GM21381 (cell line): ENCODE measurements at regions not wholly inside any gene's neighbourhood (a gene's known extent, or its start where the extent isn't known, plus 50 kb on each side); places are given as distances from the start of the nearest gene placed in this dataset.
A peak's percentile ranks its signal among the peaks of the same experiment; 100 is the strongest.
"Not testable (repeated sequence)": the region's sequence is repeated elsewhere in the genome, so short reads cannot be mapped to it uniquely, and the experiment has no call there.

Experiments used
- ATAC-seq: cut with Tn5 transposase; IDR thresholded peaks from one replicate; pipeline ENCODE4 v1.9.1; 2021; ENCODE audit warnings: mild to moderate bottlenecking, moderate library complexity; ENCODE audit not compliant: unreplicated experiment

DNA sequence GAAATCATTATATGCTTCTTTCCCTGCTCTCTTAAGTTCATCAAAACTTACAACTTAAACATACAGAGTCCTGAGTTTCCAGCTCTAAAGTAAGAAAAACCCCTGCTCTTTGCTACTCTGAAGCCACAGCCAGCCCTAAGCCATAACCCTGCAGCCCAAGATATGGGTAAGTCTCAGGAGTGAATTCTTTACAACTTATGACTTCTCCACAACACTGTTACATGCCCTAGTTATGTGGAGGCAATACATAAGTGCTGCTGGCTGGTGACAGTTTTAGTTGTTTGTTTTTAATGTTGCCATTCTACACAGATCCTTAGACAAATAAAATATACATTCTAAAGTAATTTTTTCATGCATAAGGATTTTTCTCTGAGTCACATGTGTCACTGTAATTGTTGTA, 100.2 kb downstream of the FBXO8 start:
- no peak for ATAC-seq

DNA sequence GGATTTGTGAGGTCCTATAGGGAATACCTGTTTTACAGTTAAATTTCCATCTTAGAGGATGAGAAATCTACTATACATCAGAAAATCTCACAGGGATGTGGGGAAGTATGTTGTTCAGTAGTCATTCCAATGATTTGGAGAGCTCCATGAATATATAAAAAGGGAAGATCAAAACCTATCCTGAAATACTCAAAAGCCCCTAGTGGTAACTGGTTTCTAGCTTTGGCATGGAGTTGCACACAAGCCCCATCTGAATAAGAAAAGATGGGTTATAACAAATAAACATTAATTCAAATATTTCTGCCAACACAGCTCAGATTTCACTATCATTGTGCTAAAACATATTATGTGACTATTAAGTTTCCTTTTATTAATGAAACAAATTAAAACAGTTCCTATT, 101.6 kb downstream of the FBXO8 start:
- no peak for ATAC-seq

DNA sequence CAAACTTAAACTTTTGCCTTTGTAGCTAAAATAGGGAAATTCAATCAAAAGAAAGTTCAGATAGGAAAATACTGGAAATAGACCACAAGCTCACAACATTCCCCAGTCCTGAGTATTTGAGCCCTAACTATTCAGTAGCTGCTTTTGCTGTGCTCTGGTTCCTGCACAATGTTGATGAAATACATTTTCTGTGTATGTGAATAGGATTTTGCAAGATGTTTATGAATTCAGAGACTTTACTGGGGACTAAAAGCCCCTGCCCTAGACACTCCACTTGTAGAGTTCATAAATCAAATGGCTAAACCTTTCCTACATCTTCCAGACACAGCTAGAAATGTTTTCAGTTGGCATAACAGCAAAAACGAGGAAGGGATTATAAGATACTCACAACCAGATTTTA, 105.9 kb downstream of the FBXO8 start:
- ATAC-seq = no peak

DNA sequence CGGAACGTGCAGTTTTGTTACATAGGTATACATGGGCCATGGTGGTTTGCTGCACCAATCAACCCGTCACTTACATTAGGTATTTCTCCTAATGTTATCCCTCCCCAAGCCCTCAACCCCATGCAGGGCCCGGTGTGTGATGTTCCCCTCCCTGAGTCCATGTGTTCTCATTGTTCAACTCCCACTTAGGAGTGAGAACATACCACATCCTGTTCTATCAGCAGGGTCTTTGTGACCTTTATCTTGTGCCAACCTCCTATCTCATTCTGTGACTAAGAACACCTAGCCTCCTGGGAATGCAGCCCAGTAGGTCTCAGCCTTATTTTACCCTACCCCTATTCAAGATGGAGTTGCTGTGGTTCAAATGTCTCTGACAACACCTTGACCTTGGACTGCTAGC, 107.6 kb downstream of the FBXO8 start:
- ATAC-seq = not testable (repeated sequence)

DNA sequence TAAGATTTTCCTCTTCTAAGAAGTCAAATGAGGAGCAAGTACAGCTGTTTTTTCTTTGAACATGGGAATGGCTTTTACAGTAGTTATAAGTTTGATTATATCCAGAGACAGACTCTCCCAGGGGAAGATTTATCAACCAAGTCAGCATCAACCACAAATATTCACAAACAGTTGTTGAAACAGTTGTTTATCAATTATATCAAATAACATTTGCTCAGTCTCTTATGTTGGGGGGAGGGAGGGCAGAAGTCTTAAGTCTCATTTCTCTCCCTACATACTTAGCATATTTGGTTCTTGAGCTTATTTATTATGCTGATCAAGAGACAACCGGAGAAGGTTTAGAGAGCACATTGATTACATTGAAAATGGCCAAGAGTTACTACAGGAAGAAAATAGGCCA, 110.1 kb downstream of the FBXO8 start:
- ATAC-seq = no peak

DNA sequence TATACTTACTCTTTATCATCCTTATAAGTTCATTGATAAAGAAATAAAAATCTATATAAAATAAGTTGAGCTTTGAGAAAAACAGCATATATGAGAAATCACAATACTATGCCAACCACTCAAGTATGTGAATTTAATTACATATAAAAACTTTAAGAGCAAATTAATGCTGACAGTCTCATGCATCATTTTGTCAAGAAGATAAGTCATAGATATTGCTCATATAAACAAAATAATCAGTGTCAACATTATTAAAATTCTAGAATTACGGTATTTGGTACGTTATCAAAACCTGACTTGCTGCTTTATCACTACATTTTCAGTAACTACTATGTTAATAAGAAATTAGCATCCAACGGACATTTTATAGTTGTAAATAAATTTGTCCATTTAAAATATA, 111.2 kb downstream of the FBXO8 start:
- no peak for ATAC-seq

DNA sequence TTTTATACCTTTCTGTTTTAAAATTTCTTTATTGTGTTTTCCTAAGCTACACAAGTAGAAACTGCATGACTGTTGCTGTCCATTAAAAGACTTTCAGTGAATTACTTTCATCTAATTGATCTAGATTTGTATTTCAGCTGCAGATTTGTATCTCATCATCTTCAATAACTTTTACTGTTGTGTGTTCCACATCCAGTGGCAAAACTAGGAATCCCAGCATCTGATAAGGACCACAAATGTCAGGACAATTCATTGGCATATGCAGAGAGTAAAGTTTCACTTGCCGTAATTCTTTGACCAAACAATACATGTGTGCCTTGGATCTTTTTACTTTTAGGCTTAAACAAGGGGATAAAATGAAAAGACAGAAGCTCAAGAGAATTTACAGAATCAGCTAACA, 112.6 kb downstream of the FBXO8 start:
- no peak for ATAC-seq

DNA sequence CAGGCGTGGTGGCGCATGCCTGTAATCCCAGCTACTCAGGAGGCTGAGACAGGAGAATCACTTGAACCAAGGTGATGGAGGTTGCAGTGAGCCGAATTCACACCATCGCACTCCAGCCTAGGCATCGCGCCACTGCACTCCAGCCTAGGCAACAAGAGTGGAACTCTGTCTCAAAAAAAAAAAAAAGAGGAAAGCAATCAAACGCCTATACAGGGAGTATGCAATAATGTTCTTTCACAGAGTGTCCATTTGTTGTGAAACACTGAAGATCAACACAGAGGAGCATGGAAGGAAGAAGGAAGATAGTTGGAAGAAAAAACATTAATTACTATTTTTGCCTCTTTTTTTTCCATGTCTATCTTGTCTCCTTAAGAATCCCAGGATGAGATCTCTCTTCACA, 113.4 kb downstream of the FBXO8 start:
- no peak for ATAC-seq

DNA sequence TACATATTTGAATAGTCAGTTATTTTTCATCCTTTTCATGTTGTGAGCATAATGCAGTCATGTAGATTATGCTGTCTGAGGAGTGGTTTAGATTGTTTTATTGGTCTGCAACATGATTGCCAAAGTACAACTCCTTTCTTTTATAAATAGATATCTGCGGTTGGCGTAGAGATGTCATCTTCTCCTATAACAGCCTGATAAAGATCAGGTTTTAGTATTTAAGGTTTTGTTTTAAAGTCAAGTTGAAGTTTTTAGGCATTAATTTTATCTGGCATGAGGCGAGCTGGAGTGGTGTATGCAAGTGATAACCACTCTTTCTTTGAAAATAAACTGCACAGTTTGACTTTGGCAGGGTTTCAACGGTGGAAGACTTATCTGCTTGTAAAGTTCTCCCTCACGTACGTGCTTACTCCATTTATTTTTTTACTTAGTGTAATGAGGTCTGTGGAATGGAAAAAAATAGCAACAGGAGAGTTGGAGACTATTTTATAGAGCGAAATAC, 126.3 kb downstream of the FBXO8 start:
- no peak for ATAC-seq

DNA sequence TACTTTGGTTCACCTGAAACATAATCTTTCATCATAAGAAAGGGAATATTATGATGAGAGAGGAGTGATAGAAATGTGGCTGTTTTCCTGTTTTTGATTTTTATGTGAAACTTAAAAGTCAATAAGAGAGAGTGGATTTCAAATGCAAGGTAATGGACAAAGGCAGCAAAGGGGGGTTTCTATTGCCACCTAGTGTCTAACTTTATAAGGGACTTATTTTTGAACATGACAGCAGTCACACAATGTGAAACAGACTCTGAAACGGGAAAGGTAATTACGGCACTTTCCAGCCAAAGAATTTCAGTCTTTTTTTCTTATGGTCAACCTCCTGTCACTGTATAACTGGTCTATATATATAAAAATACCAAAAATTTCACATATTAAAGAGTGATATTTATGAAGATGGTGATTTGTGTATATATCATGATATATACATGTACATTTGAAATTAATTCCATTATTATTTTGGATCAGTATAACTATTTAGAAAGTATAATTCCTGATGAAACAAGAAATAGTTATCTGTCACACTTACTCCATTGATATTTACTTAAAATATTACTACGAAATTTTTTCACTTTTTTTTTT, 127.1 kb downstream of the FBXO8 start:
- ATAC-seq = peak; percentile 82

DNA sequence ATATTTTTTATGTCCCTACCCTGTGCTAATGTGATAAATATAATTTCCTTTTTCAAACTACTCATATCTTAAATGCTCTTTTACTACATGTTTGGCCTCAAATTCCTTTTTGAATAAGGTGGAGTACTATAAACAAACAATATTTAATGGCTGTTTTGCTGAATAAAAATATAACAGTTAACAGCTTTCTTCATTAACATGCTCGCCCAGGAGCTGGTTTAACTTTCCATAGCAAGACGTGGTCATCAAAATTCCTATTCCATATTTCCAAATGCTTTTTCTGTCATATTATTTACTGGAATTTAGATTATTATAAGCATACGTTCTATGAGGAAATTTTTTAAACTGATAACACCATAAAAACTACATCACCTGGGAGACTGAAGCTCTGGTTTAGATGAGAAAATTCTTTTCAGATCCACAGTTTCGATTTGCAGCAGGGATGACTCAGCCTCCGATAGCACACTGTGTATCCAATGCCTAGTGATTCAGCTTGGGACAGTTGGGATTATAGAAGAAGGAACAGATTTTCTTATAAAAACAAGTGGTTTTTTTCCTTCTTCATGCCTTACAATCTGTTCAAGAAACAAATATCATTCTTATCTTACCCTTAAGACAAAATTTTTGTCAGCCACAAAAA, 129.1 kb downstream of the FBXO8 start:
- ATAC-seq = no peak

DNA sequence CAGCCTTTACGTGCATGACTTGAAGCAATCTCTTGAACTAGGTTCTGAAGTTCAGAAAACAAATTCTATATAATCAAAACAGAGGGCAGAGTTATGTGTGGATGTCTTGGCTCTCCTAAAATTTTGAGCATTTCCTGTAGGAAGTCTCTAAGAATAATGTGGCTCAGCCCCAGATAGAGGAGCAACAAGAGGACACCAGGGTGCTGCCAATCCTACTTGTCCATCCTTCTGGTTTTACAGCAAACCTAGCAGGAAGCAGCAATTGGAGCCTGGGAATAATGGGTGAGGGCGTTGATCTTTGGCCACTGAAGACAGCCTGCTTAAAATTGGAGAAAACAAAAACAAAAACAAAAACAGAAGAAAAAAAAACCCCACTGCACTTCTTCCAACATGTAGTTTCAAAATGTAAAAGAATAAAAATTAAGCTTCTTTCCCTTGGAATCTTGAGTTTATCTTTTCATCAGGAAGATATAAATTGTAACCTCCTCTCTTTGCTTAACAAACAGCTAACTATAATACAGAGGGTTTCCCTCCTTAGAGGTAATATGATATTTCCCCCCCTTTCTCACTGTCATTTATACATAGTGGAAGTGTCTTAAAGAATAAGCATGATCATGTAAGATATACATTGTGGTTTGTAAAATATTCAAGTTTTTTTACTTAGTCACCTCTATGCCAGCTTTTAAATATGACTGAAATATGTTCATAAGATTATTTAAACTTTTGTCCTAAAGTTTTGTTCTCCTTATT, 130.6 kb downstream of the FBXO8 start:
- ATAC-seq = no peak

DNA sequence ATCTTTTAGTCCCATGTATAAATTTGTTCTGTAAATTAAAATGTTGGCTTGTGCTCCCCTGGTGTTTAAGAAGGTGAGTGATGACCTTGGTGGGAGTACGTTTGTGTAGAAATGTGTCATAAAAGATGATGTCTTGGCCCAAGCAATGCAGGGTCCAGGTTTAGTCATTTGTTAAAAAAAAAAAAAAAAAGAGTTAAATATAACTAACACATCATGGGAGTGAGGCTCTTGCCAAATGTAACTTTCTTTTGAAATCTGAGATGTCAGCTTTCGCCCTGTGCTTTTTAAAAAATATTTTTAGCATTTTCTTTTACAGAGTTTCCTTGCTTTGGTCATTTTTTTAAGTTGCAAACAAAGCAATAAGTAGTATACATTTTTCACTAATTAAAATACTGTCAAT, 135.6 kb downstream of the FBXO8 start:
- ATAC-seq = no peak

DNA sequence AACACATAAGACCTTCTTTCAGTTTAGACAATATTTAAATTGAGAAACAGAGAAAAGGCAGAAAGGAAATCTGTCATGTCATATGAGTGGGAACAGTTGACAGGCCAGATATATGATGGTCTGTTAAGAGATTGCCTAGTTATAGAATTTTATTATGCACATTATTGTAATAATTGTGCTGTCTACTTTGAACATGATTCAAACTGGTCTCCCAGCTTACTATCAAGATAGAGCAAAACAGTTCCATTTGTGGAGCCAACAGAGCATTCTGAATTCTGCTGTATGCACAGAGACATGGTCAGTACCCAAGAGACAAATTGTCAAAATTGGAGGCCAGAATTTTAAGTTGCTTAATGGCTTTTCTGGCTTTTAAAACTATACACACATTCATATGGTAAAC, 139.4 kb downstream of the FBXO8 start:
- ATAC-seq = no peak

DNA sequence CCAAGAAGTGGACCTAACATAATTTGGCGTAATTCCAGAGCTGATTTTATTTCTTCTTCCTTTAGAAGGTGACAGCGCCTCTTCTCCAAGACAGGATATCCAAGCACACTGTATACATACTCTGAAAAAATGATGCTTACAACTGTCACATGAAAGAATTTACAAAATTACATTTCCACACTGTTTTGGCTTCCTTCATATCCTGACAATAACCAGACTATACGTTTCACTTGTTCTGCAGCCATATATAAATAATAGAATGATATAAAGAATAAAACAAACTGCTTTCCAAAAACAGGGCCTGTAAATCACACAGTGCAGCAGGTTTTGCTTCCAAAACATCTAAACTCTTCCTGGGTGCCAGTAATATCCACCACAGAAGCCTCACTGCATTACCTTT, 141.6 kb downstream of the FBXO8 start:
- ATAC-seq = no peak

DNA sequence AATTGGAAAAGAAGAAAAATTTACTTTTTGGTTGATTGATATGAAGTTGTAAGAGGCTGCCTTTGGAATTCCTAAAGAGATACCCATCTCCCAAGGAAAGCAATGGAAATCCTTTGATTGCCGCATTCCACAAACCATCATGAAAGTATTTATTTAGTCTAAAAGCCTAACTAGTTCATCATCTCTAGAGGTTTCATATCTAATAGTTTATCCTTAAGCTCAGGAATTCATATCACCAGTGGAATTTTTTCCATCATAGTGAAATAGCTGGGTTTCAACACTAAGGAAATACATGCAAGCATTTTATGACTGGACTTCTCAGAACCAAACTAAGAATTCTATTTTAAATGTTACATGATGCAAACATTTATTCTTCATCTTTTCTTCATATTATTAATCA, 144.9 kb downstream of the FBXO8 start:
- no peak for ATAC-seq

DNA sequence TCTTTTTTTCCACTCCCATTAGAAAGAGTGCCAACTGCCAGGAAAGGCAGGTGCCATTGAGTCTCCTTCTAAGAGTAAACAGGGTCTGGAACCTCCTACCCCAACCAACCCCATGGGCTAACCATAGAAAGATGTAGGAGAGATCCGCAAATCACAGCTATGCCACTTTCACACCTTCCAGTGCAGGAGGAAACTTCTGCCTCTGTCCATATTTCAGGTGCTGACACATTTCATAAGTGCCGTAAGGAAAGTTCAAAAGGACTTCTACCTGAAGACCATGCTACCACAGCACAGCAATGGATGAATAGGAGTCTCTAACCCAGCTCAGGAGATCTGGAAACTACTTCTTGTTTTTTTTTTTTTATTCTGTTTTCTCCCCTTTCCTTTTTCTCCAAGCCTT, 145.8 kb downstream of the FBXO8 start:
- ATAC-seq = no peak

DNA sequence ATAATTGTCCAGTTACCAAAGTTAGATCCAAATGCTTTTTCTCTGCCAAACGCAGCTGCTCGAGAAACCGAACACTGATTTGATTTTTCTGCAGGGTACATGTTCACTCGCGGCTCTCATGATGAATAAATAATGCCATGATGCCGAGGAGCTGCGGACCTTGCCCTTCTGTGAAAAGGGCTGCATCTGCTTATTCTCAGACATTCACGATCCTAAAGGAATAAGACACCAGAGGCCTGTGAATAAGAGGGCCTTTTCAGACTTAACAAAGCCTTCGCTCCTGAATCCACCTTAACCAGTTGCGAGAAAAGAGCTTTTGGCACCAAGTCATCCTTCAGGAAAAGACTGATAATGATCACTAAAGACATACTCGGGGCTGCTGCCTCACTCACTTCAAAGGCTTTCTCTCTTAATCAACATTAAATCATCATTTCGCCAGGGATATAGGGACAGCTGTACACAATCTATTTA, 147.5 kb downstream of the FBXO8 start:
- ATAC-seq = no peak

DNA sequence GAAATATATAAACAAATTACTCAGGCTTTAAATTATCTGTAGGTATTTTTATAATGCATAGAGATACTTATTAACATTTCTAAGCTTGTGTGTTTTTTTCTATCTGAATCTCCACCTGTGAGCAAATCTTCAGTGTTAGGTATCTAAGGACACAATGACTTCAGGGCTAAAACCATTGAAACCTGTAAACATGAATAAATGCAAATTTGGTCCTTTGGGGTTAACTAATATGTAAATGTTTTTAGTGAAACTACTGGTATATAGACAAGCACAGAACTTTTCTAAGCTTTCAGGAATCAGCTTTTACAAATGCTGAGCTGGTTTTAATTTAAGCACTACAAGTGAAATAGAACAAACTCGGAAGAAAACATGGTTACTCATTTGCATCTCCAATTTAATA, 147.9 kb downstream of the FBXO8 start:
- ATAC-seq = no peak

DNA sequence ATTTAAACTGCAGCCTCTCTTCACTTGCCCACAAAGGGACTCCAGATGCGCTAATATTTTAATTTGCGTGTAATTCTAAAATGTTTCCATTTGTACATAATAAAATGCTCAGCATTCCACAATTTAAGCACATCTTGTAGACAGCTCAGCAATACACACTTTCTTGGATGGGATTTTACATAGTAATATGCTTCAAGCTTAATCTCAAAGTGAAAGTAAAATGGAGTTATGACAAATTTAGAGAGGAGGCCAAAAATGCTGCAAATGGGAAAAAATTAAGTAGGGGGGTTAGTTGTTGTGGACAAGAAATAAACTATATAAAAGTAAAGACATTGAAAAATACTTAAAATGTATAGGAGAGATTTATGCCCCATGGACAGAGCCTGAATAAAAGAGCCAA, 149.1 kb downstream of the FBXO8 start:
- no peak for ATAC-seq

DNA sequence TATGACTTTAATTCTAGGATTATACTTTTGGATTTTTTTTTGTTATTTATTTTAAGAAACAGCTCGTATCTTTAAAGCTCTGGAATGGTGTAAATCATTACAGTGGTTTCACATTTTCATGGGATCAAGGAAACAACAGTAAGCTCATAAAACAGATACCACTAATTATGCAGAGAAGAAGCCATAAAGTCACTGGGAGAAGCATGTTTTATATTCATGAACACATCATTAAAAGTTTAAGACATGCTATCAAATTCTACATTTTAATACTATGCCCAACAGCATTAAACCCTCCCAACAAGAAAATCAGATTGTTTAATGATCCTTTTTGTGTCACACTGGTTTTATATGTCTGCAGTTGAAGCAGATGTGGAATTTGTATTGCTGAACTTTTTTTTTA, 149.9 kb downstream of the FBXO8 start:
- ATAC-seq = no peak

DNA sequence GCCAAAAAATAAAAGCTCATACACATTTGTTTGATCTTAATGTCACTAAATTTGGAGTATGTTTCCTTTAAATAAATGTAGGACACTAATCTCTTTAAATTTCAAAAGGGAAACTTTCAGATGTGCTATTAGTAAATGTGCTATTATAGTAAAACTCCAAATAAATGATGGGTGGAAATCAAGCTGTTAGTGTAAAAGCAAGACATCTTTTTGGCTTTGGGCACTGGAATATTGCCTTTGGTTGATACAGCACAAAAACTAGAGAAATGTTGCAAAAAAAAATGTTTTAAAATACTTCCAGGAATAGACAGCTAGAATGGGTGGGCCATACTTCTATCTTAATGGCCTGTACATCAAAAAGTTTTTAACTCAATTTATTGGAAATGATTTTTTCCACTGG, 151.6 kb downstream of the FBXO8 start:
- no peak for ATAC-seq
